ENCODE measurements at regions not wholly inside any gene's neighbourhood (a gene's known extent, or its start where the extent isn't known, plus 50 kb on each side); places are given as distances from the start of the nearest gene placed in this dataset.

DNA sequence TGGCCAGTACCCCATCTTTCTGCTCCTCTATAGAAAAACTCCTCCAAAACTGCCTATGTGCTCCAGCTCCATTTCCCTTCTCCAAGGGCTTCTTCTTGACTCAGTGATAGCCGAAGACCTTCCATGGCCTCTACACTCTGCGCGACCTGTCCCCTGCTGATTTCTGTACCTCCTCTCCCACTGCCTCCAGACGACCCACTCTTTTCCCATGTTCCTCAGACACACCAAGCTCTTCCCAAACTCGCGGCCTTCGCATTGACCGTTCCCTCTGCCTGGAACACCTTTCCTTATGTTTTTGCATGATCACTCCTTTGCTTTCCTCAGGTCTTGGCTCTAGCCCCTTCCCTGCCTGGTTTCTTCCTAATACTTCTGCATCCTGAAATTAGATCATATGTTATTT lies 255.6 kb upstream of the SDK2 start:
- intact Hi-C loops (cut with DNase I; ENCODE audit: low total_unique reads), result no loop called here
- H3K36me3 ChIP-seq, result no peaks in the 10 kb centered on the region
- H3K27ac ChIP-seq, result no peak overlapping the region
- peaks cover 0 to 51% of the 10 kb centered on the region in 2 donors for H3K27me3 ChIP-seq
- H3K4me1 ChIP-seq, result peaks cover 0 to 10% (median 4%) of the 10 kb centered on the region in 4 donors
- H3K9me3 ChIP-seq, result no peaks in the 10 kb centered on the region
- TF ChIP-seq, protein P1, sequence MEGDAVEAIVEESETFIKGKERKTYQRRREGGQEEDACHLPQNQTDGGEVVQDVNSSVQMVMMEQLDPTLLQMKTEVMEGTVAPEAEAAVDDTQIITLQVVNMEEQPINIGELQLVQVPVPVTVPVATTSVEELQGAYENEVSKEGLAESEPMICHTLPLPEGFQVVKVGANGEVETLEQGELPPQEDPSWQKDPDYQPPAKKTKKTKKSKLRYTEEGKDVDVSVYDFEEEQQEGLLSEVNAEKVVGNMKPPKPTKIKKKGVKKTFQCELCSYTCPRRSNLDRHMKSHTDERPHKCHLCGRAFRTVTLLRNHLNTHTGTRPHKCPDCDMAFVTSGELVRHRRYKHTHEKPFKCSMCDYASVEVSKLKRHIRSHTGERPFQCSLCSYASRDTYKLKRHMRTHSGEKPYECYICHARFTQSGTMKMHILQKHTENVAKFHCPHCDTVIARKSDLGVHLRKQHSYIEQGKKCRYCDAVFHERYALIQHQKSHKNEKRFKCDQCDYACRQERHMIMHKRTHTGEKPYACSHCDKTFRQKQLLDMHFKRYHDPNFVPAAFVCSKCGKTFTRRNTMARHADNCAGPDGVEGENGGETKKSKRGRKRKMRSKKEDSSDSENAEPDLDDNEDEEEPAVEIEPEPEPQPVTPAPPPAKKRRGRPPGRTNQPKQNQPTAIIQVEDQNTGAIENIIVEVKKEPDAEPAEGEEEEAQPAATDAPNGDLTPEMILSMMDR (IDR thresholded peaks at IDR 0.05), result no peak
- H3K4me3 ChIP-seq, result no peak overlapping the region
- no peak for DNase-seq

DNA sequence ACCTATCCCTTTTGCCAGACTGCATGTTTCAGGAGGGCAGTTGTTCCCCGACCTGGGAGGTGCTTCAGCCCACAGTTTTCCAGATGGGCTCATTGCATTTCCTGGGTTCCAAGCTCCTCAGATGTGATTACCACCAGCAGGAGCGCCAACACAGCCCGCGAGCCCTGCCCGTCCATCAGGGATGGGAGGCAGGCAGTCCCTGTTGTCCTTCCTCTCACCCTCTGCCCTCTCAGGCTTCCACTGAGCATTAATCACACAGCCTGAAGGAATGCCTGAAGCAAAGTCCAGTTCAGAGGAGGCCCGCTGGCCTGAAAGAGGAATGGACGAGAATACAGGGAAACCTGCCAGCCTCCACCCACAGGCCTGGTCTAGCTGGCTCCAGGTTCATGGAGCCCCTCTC lies 256.3 kb upstream of the SDK2 start:
- Histone ChIP-seq H3K27me3 (peaks cover 0 to 51% of the 10 kb centered on the region in 2 donors), H3K9me3 (no peaks in the 10 kb centered on the region), H3K27ac (no peak overlapping the region), H3K4me1 (peaks cover 0 to 10% (median 4%) of the 10 kb centered on the region in 4 donors), H3K36me3 (no peaks in the 10 kb centered on the region), H3K4me3 (no peak overlapping the region)
- TF ChIP-seq, protein P1 (IDR thresholded peaks at IDR 0.05), result no peak
- no peak for DNase-seq
- intact Hi-C loops (cut with DNase I; ENCODE audit: low total_unique reads), result no loop called here

DNA sequence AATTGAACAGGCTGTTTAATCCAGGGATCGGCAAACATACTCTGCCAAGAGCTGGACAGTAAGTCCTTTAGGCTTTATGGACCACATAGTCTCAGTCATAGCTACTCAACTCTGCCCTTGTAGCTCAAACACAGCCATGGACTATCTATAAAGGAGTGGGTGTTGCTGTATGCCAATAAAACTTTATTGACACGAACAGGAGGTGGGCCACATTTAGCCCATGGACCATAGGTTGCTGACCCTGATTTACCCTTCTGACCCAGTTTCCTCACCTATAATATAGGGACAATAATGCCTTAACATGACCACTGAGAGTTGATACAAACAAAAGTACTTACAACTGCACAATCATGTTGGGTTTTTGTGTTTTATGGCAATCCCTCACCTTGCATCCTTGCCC lies 257.0 kb upstream of the SDK2 start:
- Histone ChIP-seq H3K9me3 (no peaks in the 10 kb centered on the region), H3K27me3 (peaks cover 0 to 54% of the 10 kb centered on the region in 2 donors), H3K36me3 (no peaks in the 10 kb centered on the region), H3K27ac (no peak overlapping the region), H3K4me1 (peaks cover 0 to 10% (median 4%) of the 10 kb centered on the region in 4 donors), H3K4me3 (peak overlapping the region in 1 of 2 donors; percentile 36)
- no peak for DNase-seq
- TF ChIP-seq, protein P1 (IDR thresholded peaks at IDR 0.05), result no peak
- intact Hi-C loops (cut with DNase I; ENCODE audit: low total_unique reads), result no loop called here

DNA sequence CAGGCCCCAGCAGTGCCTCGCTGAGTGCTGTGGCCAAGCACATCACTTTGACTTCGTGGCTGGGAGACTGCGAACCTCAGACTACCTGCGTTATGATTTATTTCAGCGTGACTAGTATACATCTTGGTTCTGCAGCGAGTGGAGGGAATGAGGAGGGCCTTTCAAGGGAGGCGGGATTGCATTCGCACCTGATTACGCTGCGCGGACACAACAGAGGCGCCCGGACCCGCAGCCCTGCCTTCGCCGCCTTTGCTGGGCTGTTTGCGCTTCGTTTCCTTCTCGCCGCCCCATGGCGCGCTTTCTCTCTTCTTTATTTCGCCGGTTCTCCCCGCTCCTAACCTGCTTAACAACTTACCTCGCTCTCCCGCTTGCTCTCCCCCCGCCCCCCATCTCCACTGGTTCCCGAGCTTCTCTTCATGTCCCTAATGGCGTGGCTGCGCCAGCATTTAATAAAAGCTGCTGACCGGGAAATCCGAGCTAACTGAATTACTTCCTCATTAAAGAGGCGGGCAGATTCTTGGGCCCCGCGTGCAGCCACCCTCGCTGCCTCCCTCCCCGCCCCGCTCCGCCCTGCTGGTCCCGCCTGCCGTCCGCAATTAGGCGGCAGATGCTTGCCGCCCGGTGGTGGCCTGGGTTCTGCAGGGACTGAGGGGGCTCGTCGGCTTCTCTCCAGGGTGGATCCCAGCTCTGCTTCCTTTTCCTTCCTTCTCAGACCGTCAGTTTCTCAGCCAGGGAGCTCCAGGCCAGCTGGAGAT lies 257.6 kb upstream of the SDK2 start:
- intact Hi-C loops (cut with DNase I; ENCODE audit: low total_unique reads), result no loop called here
- DNase-seq, result peak in 1 of 2 donors; percentile 33
- TF ChIP-seq, protein P1 (IDR thresholded peaks at IDR 0.05), result no peak
- Histone ChIP-seq H3K27ac (no peak overlapping the region), H3K4me1 (peaks cover 0 to 10% (median 4%) of the 10 kb centered on the region in 4 donors), H3K9me3 (no peaks in the 10 kb centered on the region), H3K27me3 (peaks cover 0 to 60% of the 10 kb centered on the region in 2 donors), H3K4me3 (peak overlapping the region in 1 of 2 donors; percentile 36), H3K36me3 (no peaks in the 10 kb centered on the region)

DNA sequence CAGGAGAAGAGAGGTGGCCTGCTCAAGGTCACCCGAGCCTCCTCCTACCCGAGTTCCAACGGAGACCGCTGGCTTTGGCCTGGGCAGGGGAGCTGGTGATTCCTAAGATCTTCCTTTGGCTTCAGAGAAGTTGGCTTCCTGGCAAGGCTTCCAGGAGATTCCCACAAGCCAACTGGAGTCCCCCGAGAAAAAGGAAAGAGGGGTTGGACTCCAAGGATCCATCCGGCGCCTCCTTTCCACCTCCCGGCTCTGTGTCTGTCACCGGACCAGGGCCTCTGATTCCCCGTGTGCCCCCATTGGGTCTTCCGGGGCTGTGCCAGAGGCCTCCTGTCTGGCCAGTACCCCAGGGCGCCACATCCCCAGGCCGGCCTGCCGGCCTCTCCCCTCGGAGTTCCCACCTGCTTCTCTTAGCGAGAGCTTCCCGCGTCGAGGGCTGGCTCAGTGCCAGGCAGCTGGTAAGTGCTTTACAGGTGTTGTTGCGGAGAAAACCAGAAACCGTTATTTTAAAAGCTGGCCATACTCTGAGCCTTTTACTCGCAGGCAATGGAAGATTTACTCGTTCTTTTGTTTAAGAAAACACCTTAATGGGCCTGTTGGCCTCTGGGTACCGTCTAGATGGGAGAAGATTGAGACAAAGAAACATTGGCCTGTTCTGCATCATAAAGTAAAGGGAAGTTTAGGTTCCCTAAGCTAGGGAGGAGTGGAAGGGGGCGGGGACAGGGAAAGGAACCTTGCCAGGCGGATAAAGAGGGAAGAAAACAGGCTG lies 258.4 kb upstream of the SDK2 start:
- intact Hi-C loops (cut with DNase I; ENCODE audit: low total_unique reads), result no loop called here
- H3K4me3 ChIP-seq, result peak overlapping the region in 1 of 2 donors; percentile 36
- H3K9me3 ChIP-seq, result no peaks in the 10 kb centered on the region
- peaks cover 0 to 67% of the 10 kb centered on the region in 2 donors for H3K27me3 ChIP-seq
- DNase-seq, result peak in 1 of 2 donors; percentile 30
- TF ChIP-seq, protein P1 (IDR thresholded peaks at IDR 0.05), result no peak
- no peak overlapping the region for H3K27ac ChIP-seq
- H3K36me3 ChIP-seq, result no peaks in the 10 kb centered on the region
- peaks cover 0 to 10% (median 4%) of the 10 kb centered on the region in 4 donors for H3K4me1 ChIP-seq

Data from tibial artery (tissue), 4 donors.